ENCODE measurements at regions not wholly inside any gene's neighbourhood (a gene's known extent, or its start where the extent isn't known, plus 50 kb on each side); places are given as distances from the start of the nearest gene placed in this dataset.

- TF ChIP-seq CTCF (IDR thresholded peaks at IDR 0.05) (no peak), POLR2AphosphoS5 (IDR thresholded peaks at IDR 0.05) (no peak), POLR2A (IDR thresholded peaks at IDR 0.05) (no peak)
Measured at GRCh38 chr3:55329849-55330248, 157.3 kb downstream of the WNT5A start.
